PFSK-1 (cell line): ENCODE measurements at regions not wholly inside any gene's neighbourhood (a gene's known extent, or its start where the extent isn't known, plus 50 kb on each side); places are given as distances from the start of the nearest gene placed in this dataset.

Source experiments
- POLR2AphosphoS5 ChIP-seq: IDR thresholded peaks from 2 replicates; pipeline ENCODE4 v1.6.1; 2012; ENCODE audit warnings: low read depth, mild to moderate bottlenecking, control low read depth, low read length, moderate library complexity
- SIN3A ChIP-seq: IDR thresholded peaks from 2 replicates; pipeline ENCODE4 v1.6.1; 2012; ENCODE audit warnings: mild to moderate bottlenecking, low read length, moderate library complexity, borderline replicate concordance; ENCODE audit not compliant: insufficient read depth
- TAF1 ChIP-seq: IDR thresholded peaks from 2 replicates; pipeline ENCODE4 v1.6.1; 2012; ENCODE audit warnings: low read length, control low read depth, borderline replicate concordance; ENCODE audit not compliant: insufficient read depth

GRCh38 chr2:215573496-215573895, 137.6 kb upstream of the FN1 start:
- TF ChIP-seq POLR2AphosphoS5 = no peak
- no peak for TF ChIP-seq TAF1
- no peak for TF ChIP-seq SIN3A
